Stimulated activated CD4-positive, alpha-beta T cell treated with anti-CD3 and anti-CD28 coated beads, TNF-alpha, amount 100 ng/mL, for 48 hours (primary cell): ENCODE measurements at regions not wholly inside any gene's neighbourhood (a gene's known extent, or its start where the extent isn't known, plus 50 kb on each side); places are given as distances from the start of the nearest gene placed in this dataset.

Experiments used
- DNase-seq, 3 donors: peaks; one replicate each; pipeline ENCODE4 v3.0.0-alpha.2; 2020; ENCODE audit warnings: low read depth in 3 of 3

DNA sequence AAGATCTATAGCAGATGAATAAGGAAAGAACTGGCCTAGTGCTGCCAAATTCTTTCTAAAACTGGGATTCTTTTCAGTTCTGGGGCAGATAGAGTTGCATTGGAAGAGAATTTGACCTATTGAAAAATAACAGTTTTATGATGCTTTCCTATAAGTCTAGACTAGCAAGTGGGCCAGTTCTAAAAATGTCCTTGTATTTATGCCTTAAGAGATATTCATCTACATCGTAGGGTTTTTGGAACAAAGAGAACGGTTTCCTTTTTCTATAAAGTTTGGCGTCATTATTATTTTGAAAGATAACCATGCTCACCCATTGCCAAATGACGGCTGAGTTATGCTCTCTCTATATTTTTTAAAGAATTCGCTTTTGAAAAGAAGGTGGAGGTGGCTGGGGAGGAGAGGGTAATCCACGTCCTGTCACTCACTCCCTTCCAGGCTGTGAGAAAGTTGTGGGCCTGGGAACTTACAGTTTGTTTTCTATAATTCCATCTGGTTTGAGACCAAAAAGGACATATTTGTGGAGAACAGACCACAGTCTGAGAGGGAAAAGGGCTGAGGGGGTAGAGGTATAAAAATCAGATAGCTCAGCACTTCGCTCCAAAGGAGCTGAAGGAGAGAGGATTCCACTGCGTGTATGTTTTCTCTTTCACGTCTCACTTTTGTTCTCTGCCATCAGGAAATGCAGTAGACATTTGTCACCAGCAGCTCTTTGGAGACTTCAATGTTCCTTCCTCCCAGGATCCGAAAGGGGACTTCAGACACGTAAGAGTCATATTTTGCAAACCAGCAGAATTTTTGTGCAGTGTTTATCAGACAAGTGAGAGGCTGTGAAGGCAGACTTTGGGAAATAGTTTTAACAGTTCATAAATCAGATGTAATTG is 281.9 kb upstream of the FN1 start:
- no peak for DNase-seq

- DNase-seq = no peak
These were observed 281.1 kb upstream of the FN1 start for GRCh38 chr2:215716956-215717355.

GRCh38 chr2:215712871-215713790 is 277.3 kb upstream of the FN1 start:
- no peak for DNase-seq

DNA sequence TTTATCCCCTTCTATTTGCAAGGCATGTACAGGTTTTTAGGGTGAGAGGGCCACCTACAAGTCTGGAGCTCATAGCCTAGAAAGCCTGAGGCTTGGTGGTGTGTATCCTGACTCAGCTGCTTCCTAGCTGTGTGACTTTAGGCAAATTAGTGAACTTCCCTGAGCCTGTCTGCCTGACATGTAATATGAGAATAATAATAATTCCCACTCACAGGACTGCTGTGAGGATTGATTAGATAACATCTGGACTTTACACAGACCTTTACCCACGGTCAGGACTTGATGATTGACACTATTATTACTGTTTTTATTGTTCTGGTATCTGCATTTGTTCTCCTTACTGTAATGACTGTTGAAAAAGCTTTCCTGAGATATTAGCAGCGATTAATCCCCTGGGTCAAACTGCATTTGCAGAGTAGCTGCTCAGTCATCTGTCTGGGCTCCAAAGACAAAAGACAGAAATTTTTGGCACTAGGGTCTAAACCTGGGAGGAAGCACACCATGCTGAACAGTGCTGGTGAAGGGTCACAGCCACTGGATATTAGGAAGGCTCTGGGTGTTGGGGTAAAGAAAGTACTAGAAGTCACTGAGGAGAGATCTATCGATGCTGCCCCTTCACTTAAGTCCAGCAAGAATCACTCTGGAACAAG is 276.5 kb upstream of the FN1 start:
- DNase-seq = no peak

GRCh38 chr2:215711471-215712034 is 275.7 kb upstream of the FN1 start:
- DNase-seq = no peak

- DNase-seq = no peak
These were observed 271.7 kb upstream of the FN1 start for GRCh38 chr2:215707608-215708007.

- DNase-seq = no peak
These were observed 270.0 kb upstream of the FN1 start for GRCh38 chr2:215705771-215706361.

- DNase-seq = no peak
These were observed 269.4 kb upstream of the FN1 start for GRCh38 chr2:215705281-215705680.

- DNase-seq = no peak
These were observed 266.4 kb upstream of the FN1 start for GRCh38 chr2:215702116-215702902.

DNA sequence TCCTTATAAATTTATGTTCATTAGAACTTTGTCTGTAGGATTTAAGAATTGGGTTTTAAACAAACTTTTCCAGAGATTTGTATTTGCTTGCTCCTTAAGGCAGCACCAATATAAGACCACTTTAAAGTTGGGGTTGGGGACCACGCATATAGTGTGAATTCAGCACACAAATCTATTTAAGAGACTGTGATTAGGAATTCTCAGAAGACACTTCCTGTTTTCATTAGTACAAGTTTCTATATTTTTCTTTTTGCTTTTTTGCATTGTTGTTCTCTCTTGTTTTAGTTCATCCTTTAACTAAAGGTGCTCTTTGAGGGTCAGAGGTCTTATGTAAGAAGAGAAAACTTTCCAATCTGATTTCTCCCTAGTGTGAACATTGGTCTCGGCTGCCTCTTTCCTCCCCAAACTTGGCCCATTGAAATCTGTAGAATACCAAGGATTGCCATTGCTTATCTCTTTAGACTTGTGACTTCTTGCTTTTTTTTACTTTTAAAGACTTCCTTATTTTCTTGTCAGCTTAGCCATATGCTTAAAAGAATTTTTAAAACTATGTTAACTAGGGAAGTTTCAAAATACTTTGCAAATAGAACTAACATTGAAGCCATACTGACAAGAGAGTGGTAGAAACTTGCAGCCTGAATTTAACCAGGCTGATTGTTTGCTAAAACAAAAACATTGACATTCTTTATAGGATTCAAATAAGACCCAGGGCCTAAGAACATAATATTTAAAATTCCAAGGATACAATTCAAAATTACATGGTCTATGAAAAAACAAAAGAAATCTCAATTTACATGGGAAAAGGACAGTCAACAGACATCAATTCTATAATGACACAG is 264.1 kb upstream of the FN1 start:
- DNase-seq = no peak

GRCh38 chr2:215699018-215699417 is 263.1 kb upstream of the FN1 start:
- no peak for DNase-seq

DNA sequence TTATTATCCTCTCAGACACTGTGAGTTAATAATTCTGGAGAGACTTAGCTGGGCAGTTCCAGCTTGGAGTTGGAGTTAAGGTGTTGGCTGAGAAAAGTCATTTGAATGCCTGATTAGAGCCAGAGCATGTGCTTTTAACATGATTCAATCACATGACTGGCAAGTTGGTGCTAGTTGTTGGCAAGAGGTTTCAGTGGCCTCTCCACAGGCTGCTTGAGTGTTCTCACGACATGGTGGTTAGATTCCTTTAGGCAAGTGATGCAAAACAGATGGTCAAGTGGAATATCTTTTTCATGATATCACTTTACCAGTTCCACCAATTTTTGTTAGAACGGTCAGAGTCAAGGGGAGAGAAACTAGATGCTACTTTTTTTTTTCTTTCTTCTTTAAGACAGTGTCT is 262.7 kb upstream of the FN1 start:
- DNase-seq = no peak

DNA sequence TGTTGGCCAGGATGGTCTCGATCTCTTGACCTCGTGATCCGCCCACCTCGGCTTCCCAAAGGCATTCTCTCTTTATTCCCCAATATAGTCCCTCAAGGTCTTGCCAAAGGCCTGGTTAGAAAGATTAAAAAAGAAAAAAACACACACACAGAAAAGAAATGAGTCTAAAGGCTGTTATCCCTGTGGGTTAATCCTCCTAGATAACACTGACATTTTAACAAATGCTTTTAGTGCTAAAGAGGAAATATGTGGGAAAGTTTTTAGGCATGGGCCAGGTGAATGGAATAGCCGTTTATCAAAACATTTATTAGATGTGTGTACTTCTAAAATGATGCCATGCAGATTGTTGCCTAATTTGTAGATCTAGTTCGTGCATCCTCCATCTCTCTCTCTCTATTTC is 261.6 kb upstream of the FN1 start:
- no peak for DNase-seq

GRCh38 chr2:215697003-215697402 is 261.1 kb upstream of the FN1 start:
- no peak for DNase-seq

GRCh38 chr2:215695861-215696260 is 260.0 kb upstream of the FN1 start:
- DNase-seq = no peak

DNA sequence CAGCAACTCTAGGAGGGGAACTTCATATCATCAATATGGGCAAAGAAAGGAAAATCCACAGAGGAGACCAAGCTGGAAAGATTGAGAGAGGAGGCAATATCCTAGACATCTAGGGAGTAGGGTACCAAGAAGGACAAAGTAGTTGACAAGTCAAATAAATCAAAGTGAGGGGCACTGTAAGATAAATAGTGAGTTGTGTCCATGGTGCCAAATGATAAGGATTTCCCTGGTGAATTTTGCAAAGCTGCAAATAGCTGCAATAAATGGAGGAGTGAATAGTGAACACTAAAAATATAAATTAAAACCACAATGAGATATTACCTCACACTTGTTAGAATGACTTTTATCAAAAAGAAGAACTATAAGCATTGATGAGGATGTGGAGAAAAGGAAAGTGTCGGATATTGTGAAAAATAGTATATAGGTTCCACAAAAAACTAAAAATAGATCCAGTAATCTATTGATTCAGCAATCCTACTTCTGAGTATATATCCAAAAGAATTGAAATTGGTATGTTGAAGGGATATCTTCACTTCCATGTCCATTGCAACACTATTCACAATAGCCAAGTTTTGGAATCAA is 258.2 kb upstream of the FN1 start:
- no peak for DNase-seq

- no peak for DNase-seq
These were observed 257.5 kb upstream of the FN1 start for GRCh38 chr2:215693193-215693998.

- no peak for DNase-seq
These were observed 256.7 kb upstream of the FN1 start for GRCh38 chr2:215692387-215693079.
